ENCODE measurements at regions not wholly inside any gene's neighbourhood (a gene's known extent, or its start where the extent isn't known, plus 50 kb on each side); places are given as distances from the start of the nearest gene placed in this dataset.

GRCh38 chr1:20432341-20432740 is 53.7 kb downstream of the CAMK2N1 start:
- H3K27ac Mint-ChIP-seq (ENCODE audit: unreplicated experiment), result no peak overlapping the region
- no peak overlapping the region for H3K4me3 Mint-ChIP-seq (ENCODE audit: unreplicated experiment)
- TF ChIP-seq CTCF (IDR thresholded peaks at IDR 0.05), result no peak
- H3K4me1 Mint-ChIP-seq (ENCODE audit: low read depth), result no peaks in the 10 kb centered on the region
- no peak for DNase-seq (ENCODE audit: low spot score)
- no peaks in the 10 kb centered on the region for H3K36me3 Mint-ChIP-seq (ENCODE audit: low read depth)
- H3K27me3 Mint-ChIP-seq (ENCODE audit: low read depth), result peaks cover 31% of the 10 kb centered on the region
- H3K9me3 Mint-ChIP-seq (ENCODE audit: low read depth), result no peaks in the 10 kb centered on the region

- H3K4me1 Mint-ChIP-seq (ENCODE audit: low read depth), result peaks cover 7% of the 10 kb centered on the region
- no peak for DNase-seq (ENCODE audit: low spot score)
- no peaks in the 10 kb centered on the region for H3K9me3 Mint-ChIP-seq (ENCODE audit: low read depth)
- H3K27ac Mint-ChIP-seq (ENCODE audit: unreplicated experiment), result no peak overlapping the region
- no peak for TF ChIP-seq CTCF (IDR thresholded peaks at IDR 0.05)
- peaks cover 28% of the 10 kb centered on the region for H3K27me3 Mint-ChIP-seq (ENCODE audit: low read depth)
- H3K36me3 Mint-ChIP-seq (ENCODE audit: low read depth), result no peaks in the 10 kb centered on the region
- H3K4me3 Mint-ChIP-seq (ENCODE audit: unreplicated experiment), result no peak overlapping the region
These were observed 54.9 kb downstream of the CAMK2N1 start for GRCh38 chr1:20431176-20431460.

GRCh38 chr1:20430355-20431175 is 55.4 kb downstream of the CAMK2N1 start:
- Mint-ChIP-seq H3K27ac (ENCODE audit: unreplicated experiment) (no peak overlapping the region), H3K27me3 (ENCODE audit: low read depth) (peaks cover 24% of the 10 kb centered on the region), H3K9me3 (ENCODE audit: low read depth) (peaks cover 2% of the 10 kb centered on the region), H3K4me1 (ENCODE audit: low read depth) (peaks cover 7% of the 10 kb centered on the region), H3K36me3 (ENCODE audit: low read depth) (no peaks in the 10 kb centered on the region), H3K4me3 (ENCODE audit: unreplicated experiment) (no peak overlapping the region)
- DNase-seq (ENCODE audit: low spot score), result no peak
- TF ChIP-seq CTCF (IDR thresholded peaks at IDR 0.05), result peak; percentile 80

- no peak for TF ChIP-seq CTCF (IDR thresholded peaks at IDR 0.05)
- Mint-ChIP-seq H3K4me1 (ENCODE audit: low read depth) (peaks cover 7% of the 10 kb centered on the region), H3K4me3 (ENCODE audit: unreplicated experiment) (no peak overlapping the region), H3K27me3 (ENCODE audit: low read depth) (peaks cover 14% of the 10 kb centered on the region), H3K36me3 (ENCODE audit: low read depth) (no peaks in the 10 kb centered on the region), H3K9me3 (ENCODE audit: low read depth) (peaks cover 14% of the 10 kb centered on the region), H3K27ac (ENCODE audit: unreplicated experiment) (no peak overlapping the region)
- DNase-seq (ENCODE audit: low spot score), result no peak
These were observed 56.7 kb downstream of the CAMK2N1 start for GRCh38 chr1:20429296-20429695.

GRCh38 chr1:20428841-20429240 is 57.2 kb downstream of the CAMK2N1 start:
- DNase-seq (ENCODE audit: low spot score), result no peak
- TF ChIP-seq CTCF (IDR thresholded peaks at IDR 0.05), result no peak
- no peak overlapping the region for H3K4me3 Mint-ChIP-seq (ENCODE audit: unreplicated experiment)
- no peaks in the 10 kb centered on the region for H3K36me3 Mint-ChIP-seq (ENCODE audit: low read depth)
- peaks cover 7% of the 10 kb centered on the region for H3K4me1 Mint-ChIP-seq (ENCODE audit: low read depth)
- peaks cover 14% of the 10 kb centered on the region for H3K27me3 Mint-ChIP-seq (ENCODE audit: low read depth)
- H3K27ac Mint-ChIP-seq (ENCODE audit: unreplicated experiment), result no peak overlapping the region
- H3K9me3 Mint-ChIP-seq (ENCODE audit: low read depth), result peaks cover 14% of the 10 kb centered on the region

All from chondrocyte (in vitro differentiated cells).